ENCODE measurements at regions not wholly inside any gene's neighbourhood (a gene's known extent, or its start where the extent isn't known, plus 50 kb on each side); places are given as distances from the start of the nearest gene placed in this dataset.

GRCh38 chr1:29974316-29974724 lies 738.0 kb downstream of the PTPRU start:
- TF ChIP-seq SUZ12 (IDR thresholded peaks at IDR 0.05) (no peak), CTBP1 (IDR thresholded peaks at IDR 0.05; ENCODE audit: borderline replicate concordance) (no peak), ELF4 (IDR thresholded peaks at IDR 0.05) (no peak), HDGF (IDR thresholded peaks at IDR 0.05; ENCODE audit: borderline replicate concordance) (no peak), FOXM1 (IDR thresholded peaks at IDR 0.05; ENCODE audit: borderline replicate concordance) (no peak), FOXK2 (IDR thresholded peaks at IDR 0.05) (no peak)
